Psoas muscle (tissue), 7 donors: ENCODE measurements at regions not wholly inside any gene's neighbourhood (a gene's known extent, or its start where the extent isn't known, plus 50 kb on each side); places are given as distances from the start of the nearest gene placed in this dataset.

ENCODE experiments used
- ATAC-seq, 4 donors: fragments of 200-7000 bp; cut with Tn5 transposase; one replicate each; pipeline ENCODE4 v1.9.1; 2020; ENCODE audit warnings: moderate library complexity in 3 of 4, mild to moderate bottlenecking in 2 of 4
- DNase-seq, 2 donors: peaks; one replicate each; pipeline ENCODE4 v3.0.0-alpha.2; 2020
- H3K27ac ChIP-seq: fragments of 200-600 bp; one replicate; pipeline ENCODE4 v1.8.0; 2022
- H3K27me3 ChIP-seq, 3 donors: fragments of 200-600 bp in 1 of 3; one replicate each; pipeline versions ENCODE4 v1.6.1 to v1.8.0; 2013 to 2022; ENCODE audit warnings: low read length in 2 of 3, mild to moderate bottlenecking in 2 of 3, moderate library complexity in 1 of 3; ENCODE audit not compliant: insufficient read depth in 3 of 3
- H3K36me3 ChIP-seq, 2 donors: fragments of 200-600 bp in 1 of 2; one replicate each; pipeline versions ENCODE4 v1.6.1 to v1.8.0; 2013 to 2022; ENCODE audit warnings: low read depth in 1 of 2, mild to moderate bottlenecking in 1 of 2, moderate library complexity in 1 of 2; ENCODE audit not compliant: insufficient read depth in 1 of 2
- H3K4me1 ChIP-seq: fragments of 200-600 bp; one replicate; pipeline ENCODE4 v1.8.0; 2022
- H3K4me3 ChIP-seq: fragments of 200-600 bp; one replicate; pipeline ENCODE4 v1.8.0; 2022; ENCODE audit warnings: mild to moderate bottlenecking
- H3K9me3 ChIP-seq: fragments of 200-600 bp; one replicate; pipeline ENCODE4 v1.8.0; 2022
- CTCF ChIP-seq: fragments of 200-600 bp; IDR thresholded peaks from one replicate; pipeline ENCODE4 v1.8.0; 2022; ENCODE audit warnings: antibody characterized with exemption
- WGBS, 3 donors: extraction: QIAGEN DNeasy Blood & Tissue Kit; methylation state at CpG; one replicate each; pipeline versions ENCODE4 v1.1.6 to v1.1.7; 2013; 5-methylcytosine and 5-hydroxymethylcytosine counted together
- intact Hi-C, 2 donors: fragments of 100-400 bp; cut with DNase I; formaldehyde crosslinking; loops; one replicate each; pipeline versions ENCODE4 v1.11.0 to v1.14.2; 2022
- donor health status: healthy with polysubstance abuse.
- donor health status: DM: no; HTN: no; CAD: no; lungs with moderate emphysema.
- donor health status: Bipolar disorder and iron deficiency.
- donor health status: healthy.
- donor health status: DM: yes; HTN: yes; CAD: no.
- donor health status: DM: no; HTN: no; CAD: no.
- donor health status: DM: yes; HTN: yes; CAD: no.

DNA sequence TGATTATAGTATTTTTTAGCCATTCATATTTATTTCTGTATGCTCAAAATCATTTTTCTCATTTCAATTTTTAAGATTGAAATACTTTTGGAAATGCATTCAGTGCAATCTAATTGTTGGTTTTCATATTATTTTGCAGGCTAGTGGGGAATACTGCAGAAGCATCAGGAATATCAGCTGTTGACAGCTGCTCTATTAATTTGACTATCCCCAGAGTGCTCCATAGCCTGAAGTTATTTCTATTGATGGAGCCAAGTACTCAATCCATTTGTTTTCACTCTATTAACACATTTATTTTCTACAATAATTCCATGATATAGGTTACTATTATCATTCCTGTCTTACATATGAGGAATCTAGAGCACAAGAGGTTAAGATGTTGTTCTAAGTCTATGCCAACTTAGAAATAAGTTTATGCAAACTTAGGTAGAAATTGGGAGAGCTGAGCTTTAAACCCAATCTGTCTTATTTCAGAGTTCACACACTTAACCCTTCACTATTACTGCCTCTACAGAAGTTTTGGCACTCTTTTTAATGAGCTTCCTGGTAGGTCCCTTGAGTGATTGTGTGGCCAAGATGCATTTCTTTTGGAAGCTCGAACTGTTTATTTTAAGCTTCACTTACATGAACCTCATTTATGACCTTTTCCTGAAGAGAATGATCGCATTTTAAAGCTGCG lies 65.6 kb upstream of the PCDH18 start:
- Histone ChIP-seq H3K4me3 (no peak overlapping the region), H3K36me3 (no peaks in the 10 kb centered on the region), H3K9me3 (no peaks in the 10 kb centered on the region), H3K27me3 (no peaks in the 10 kb centered on the region), H3K27ac (no peak overlapping the region), H3K4me1 (no peaks in the 10 kb centered on the region)
- no peak for TF ChIP-seq CTCF
- no peak for DNase-seq
- 27 to 30% (median 27%) methylated on average over 3 of the region's 3 CpGs for WGBS, 3 donors
- intact Hi-C loops: no loop called here
- ATAC-seq: no peak

DNA sequence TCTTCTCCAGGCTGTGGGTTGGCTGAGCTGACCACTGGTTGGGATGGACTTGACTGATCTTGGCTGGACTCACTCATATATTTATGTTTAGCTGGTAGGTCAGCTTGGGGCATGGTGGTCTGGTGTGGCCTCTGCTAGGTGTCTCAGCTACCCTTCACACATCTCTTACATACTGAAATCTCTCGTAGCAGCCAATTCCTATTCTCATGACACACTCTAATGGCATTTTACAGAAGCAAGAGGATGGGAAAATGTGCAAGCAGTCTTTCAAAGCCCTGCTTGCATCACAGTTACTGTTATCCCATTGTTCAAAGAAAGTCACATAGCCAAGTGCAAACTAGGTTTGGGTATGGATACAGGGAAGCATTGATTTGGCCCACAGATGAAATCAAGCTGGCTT lies 55.5 kb upstream of the PCDH18 start:
- WGBS, 3 donors: 73 to 89% (median 86%) methylated on average over 1 of the region's 1 CpG
- Histone ChIP-seq H3K4me3 (no peak overlapping the region), H3K36me3 (no peaks in the 10 kb centered on the region), H3K9me3 (no peaks in the 10 kb centered on the region), H3K4me1 (no peaks in the 10 kb centered on the region), H3K27me3 (no peaks in the 10 kb centered on the region), H3K27ac (no peak overlapping the region)
- ATAC-seq (no peak), DNase-seq (no peak)
- intact Hi-C loops: no loop called here
- TF ChIP-seq CTCF: no peak

DNA sequence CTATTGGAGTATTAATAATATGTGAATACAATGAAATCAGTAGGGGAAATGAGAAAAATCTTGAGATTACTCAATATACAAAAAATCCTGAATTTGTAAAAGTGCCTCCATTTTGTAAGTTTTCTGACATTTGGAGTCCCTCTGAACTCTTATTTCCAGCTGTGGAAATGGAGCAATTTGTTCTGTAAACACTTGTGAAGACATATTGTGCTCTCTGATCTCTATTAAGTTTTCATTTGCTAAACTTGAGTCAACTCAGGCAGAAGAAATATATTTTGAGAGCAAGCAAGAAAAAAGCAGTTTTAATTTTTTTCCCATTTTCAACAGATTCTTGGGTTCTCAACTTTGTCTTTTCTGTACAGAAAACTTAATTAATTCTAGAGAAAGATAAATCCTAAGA lies 51.4 kb upstream of the PCDH18 start:
- no peak for ATAC-seq

More for the DNA sequence above, 51.4 kb upstream of the PCDH18 start:
- intact Hi-C loops: no loop called here
- no peak overlapping the region for H3K27ac ChIP-seq
- H3K4me1 ChIP-seq: no peaks in the 10 kb centered on the region
- H3K27me3 ChIP-seq: no peaks in the 10 kb centered on the region
- no peak for DNase-seq
- H3K4me3 ChIP-seq: no peak overlapping the region
- H3K9me3 ChIP-seq: no peaks in the 10 kb centered on the region
- no peak for TF ChIP-seq CTCF
- no peaks in the 10 kb centered on the region for H3K36me3 ChIP-seq
